ENCODE measurements at regions not wholly inside any gene's neighbourhood (a gene's known extent, or its start where the extent isn't known, plus 50 kb on each side); places are given as distances from the start of the nearest gene placed in this dataset.

- no peak for DNase-seq
Observed at GRCh38 chr2:19579461-19579860, 221.0 kb upstream of the OSR1 start.

DNA sequence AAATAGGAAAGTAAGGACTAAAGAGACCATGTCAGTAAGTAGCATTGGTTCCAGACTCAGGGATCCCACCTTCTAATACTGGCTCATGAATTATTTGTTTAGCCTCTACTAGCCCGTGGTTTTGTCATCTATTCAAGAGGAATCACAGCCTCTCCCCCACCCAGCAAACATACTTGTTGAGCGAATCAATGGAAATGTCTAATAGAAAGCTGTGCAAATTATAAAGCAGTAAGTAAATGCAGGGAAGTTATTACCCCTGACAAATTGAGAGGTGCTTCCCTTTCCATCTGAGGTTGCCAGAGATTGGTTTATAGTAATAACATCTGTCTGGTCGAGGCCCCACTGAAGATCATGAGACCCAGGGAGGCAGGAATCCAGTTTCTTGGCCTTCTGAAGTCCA is 219.3 kb upstream of the OSR1 start:
- DNase-seq = no peak

- no peak for DNase-seq
Observed at GRCh38 chr2:19576411-19576810, 218.0 kb upstream of the OSR1 start.

GRCh38 chr2:19575641-19576040 is 217.2 kb upstream of the OSR1 start:
- DNase-seq = no peak

DNA sequence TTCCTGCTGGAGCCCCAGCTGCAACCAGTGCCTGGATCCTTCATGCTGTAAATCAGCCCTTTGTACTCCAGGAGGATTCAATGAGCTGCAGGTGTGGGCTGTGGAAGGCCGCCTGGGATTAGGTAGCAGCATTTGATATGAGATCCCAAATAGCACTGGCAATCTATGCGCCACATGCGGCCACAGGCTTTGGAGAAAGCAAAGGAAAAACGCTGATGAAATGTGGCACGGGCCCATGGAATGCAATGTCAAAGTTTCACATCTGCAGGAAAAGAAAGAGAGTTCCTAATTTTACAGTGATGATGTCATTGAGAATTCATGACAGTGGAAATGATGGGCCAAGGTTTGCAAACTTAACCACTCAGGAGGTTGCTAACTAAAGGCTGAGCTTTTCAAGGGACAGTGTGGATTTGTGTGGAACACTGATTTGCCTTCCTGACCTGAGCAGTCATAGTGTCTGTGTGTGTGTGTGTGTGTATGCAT is 216.4 kb upstream of the OSR1 start:
- peak; percentile 54 for DNase-seq

- DNase-seq = no peak
Observed at GRCh38 chr2:19573784-19574183, 215.4 kb upstream of the OSR1 start.

DNA sequence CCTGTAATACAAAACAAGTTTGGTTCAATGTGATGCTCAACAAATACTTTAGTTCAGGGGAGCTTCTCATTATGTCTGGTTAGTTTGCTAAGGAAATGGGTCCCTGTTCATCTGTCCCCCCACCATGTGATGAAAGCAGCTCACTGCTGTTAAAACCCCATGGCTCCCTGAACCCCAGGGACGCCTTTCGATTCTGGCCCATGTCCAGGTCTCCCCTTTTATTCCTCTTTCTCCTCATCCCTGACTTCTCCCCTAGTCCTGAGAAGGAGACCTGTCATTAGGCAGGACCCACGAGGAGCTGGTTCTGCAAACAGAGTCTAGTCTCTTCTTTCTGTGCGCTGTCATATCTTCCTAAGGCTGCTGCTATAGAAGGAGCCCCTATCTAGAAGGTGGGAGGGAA is 213.3 kb upstream of the OSR1 start:
- DNase-seq = no peak

DNA sequence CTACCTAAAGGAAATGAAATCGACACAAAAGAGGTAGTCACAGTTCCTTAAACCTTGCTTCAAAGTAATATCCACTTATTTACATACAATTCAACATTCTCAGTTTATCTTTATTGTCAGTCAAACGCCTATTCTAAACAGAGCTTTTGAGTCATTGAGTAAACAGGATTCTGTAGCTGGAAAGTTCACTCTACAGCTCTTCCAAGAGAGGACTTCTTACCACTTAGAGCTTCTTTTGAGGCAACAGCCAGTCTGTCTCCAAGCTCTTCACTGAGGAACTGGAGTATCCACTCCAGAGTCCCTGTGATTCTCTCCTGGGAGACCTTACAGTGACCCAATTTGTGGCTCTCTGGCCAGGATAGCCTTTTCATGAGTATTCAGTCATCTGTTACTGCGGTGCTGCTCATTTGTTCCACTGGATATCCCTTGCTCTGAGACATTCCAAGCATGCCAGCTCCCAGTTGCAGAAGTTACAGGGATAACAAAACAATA is 210.9 kb upstream of the OSR1 start:
- DNase-seq = no peak

- DNase-seq = no peak
Observed at GRCh38 chr2:19568809-19569208, 210.4 kb upstream of the OSR1 start.

GRCh38 chr2:19560785-19561184 is 202.4 kb upstream of the OSR1 start:
- no peak for DNase-seq

DNA sequence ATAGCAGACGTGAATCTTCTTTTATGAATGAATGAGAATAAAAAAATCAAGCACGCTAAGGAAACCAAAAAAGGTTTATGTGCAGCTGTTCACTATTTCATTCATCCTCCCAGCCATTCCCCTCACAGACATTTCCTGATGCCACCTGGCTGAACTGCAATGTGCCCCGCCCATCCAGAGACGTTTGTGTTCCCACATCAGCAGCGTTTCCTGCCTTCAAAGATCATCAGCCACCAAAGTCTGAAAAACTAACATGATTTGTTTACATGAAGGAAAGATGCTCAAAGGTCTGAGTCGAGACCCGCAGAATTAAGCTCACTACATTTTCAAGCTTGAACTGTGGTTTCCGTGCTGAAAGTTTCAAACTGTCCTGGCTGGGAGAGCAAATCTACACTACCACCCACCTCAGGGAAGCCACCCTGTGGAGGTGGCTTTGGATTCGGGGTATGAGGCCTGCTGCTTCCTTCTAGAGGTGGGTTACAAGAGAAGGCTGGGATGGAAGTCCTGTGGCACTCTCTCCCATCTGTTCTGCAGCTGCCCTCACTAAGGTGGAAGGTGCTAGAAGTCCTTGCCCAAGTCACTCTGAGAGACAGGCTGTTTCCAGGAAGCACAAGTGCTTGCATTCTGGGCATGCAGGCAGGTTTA is 201.3 kb upstream of the OSR1 start:
- peak; percentile 27 for DNase-seq

DNA sequence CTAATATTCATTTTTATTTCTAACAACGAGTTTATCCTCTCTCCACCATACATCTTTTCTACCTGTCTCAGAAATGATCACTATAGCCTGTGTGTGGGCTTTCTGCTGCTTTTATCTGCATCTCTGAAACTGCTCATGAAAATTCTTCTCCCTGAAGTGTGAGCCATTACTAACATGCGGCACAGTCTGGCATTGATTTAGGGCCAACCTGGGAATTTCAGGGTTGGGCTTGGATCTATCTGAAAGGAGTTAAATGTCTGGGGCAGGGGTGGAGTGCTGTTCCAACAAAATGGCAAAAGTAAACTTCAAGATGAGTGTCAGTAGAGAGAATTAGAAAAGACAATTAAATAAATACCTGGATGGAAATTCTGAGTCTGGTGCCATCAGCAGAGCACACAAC is 198.2 kb upstream of the OSR1 start:
- no peak for DNase-seq

DNA sequence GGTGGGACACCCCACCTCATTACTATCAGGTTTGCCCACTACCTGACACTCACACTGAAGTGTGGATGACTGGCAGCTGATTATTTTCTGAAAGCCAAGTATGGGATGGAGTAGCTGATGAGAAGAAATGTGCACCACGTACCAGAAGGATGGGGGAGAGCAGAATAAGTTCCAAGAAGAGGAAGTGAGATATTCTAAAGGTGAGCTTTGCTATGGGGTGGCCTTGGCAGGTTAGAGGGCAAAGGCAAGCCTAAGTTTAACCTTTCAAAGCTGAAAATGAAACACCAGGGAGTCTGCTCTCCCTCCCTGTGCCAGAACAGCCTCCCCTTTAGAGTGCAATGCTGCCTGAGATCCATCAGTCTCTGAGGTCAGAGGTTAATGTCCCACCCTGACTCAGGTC is 196.1 kb upstream of the OSR1 start:
- DNase-seq = no peak

- no peak for DNase-seq
Observed at GRCh38 chr2:19552270-19552669, 193.8 kb upstream of the OSR1 start.

GRCh38 chr2:19550750-19551149 is 192.3 kb upstream of the OSR1 start:
- DNase-seq = no peak

DNA sequence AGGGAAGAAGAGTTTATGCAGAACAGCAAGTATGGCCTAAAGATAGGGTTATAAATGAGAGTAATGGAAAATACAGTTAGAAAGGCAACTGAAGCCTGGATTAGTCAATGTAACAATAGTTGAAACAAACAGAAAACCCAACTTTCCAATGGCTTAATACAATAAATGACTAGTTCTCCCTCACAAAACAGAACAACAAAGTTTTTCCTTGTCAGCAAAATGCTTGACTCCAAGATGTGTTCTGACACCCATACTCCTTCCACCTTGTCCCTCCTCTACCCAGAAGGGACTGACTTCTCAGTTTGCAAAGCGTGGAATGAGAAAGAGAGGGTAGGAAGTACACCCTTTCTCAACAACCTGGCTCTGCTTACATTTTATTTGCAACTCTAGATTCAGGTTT is 191.4 kb upstream of the OSR1 start:
- no peak for DNase-seq

- no peak for DNase-seq
Observed at GRCh38 chr2:19548116-19548515, 189.7 kb upstream of the OSR1 start.

- DNase-seq = no peak
Observed at GRCh38 chr2:19547321-19547720, 188.9 kb upstream of the OSR1 start.

- no peak for DNase-seq
Observed at GRCh38 chr2:19545507-19545906, 187.1 kb upstream of the OSR1 start.

GRCh38 chr2:19543663-19544383 is 185.4 kb upstream of the OSR1 start:
- no peak for DNase-seq

DNA sequence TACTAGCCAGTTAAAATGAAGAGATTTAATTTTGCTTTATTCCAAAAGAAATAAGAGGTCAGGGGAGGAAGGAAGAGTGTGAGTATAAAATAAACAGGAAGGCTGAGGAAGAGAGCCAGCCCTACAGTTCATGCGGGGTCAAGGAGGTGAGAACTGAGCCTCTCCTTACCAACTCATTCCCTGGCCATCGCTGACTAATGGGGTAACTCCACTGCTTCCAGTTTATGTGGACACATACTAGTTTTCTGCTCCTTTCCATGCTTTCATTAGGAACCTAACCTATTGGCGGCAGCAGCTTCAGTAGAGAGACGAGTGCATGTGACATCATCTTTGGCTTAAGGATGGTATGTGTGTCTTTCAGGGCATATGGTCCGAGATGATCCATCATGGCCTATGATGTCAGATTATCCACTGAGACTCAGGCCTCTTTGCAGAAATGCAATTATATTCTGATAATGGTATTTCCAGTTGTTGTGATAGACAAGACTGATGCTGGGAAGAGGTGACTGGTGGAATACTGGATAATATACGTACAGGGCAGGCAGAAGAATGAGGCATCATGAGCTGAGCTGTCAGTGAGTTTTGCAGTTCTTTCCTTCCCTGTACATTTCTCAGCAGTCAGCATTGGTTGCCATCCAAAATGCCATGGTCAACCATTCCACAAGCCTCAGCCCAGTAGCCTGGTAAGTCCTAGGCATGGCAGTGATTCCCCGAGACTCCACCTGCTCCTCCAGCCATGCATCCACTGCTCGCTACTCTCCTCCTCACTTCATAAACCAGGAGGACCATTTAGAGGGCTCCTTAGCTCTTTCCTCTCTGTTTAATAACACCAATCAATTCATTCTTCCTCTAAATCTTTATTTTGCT is 184.6 kb upstream of the OSR1 start:
- no peak for DNase-seq

DNA sequence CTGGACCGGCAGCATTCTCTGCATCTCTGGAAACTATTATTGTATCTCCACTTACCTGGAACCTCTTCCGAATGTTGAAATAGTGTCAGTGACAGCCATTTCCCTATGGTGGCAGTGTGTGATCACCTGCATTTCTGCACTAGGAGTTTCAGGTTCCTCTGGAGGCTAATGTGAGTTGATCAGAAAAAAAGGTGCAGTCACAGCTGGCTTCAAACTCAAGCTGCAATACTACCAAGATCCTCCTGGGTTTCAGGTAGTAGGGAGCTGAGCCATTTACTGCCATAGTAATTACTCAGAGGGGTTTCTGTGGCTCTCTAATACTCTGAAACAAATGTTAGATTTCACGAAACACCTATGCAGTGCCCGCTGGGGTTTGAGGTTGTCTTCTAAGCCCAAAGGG is 183.5 kb upstream of the OSR1 start:
- peak; percentile 66 for DNase-seq

DNA sequence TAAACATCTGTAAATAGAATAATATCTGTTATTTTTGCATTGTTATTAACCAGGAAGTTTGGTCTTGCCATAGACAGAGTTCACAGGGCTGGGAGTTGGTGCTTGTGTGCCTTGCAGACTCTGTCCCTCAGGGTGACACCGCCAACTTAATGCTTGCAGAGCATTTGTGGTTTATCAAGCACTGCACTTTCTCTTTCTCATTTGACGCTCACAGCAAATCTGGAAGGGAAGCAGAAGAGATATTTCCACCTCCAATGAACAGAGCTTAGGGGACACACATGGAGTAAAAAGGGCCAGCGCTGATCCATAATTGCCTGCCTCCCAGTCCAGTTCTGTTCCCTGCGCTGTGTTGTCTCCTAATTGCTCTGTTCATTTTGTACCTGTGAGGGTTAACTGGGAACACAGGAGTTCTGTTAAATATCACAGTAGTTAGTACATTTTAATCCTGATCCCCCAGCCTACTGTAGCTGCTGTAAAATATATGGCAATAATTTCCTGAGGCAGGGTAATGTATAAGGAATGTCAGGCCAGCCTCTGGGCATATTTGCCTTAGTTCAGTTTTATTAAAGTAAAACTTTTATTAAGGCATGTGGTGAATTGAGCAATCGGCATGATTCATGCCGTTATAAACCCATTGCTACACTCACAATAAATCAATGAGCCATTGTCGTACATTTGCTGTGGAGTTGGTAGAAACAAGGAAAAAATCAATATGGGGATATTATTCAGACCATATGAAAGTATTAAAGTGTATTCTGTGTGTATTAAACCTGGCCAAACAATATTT is 182.5 kb upstream of the OSR1 start:
- no peak for DNase-seq
